GM18858 (cell line): ENCODE measurements at regions not wholly inside any gene's neighbourhood (a gene's known extent, or its start where the extent isn't known, plus 50 kb on each side); places are given as distances from the start of the nearest gene placed in this dataset.
"Not testable (repeated sequence)": the region's sequence is repeated elsewhere in the genome, so short reads cannot be mapped to it uniquely, and the experiment has no call there.

Experiments used
- ATAC-seq: cut with Tn5 transposase; IDR thresholded peaks from one replicate; pipeline ENCODE4 v1.9.1; 2021; ENCODE audit not compliant: unreplicated experiment

GRCh38 chr4:59689149-59689548 is 1511.0 kb upstream of the ADGRL3 start:
- ATAC-seq, result no peak

- ATAC-seq, result no peak
Measured at GRCh38 chr4:59695355-59696053, 1504.6 kb upstream of the ADGRL3 start.

GRCh38 chr4:59698041-59698440 is 1502.1 kb upstream of the ADGRL3 start:
- ATAC-seq, result no peak

GRCh38 chr4:59700651-59701050 is 1499.5 kb upstream of the ADGRL3 start:
- no peak for ATAC-seq

- no peak for ATAC-seq
Measured at GRCh38 chr4:59704616-59705015, 1495.5 kb upstream of the ADGRL3 start.

GRCh38 chr4:59712470-59712869 is 1487.7 kb upstream of the ADGRL3 start:
- ATAC-seq, result no peak

GRCh38 chr4:59724286-59724685 is 1475.8 kb upstream of the ADGRL3 start:
- not testable (repeated sequence) for ATAC-seq

- no peak for ATAC-seq
Measured at GRCh38 chr4:59727745-59728144, 1472.4 kb upstream of the ADGRL3 start.

- no peak for ATAC-seq
Measured at GRCh38 chr4:59728496-59728895, 1471.6 kb upstream of the ADGRL3 start.

- ATAC-seq, result no peak
Measured at GRCh38 chr4:59729321-59729720, 1470.8 kb upstream of the ADGRL3 start.

- no peak for ATAC-seq
Measured at GRCh38 chr4:59748433-59748832, 1451.7 kb upstream of the ADGRL3 start.

GRCh38 chr4:59759082-59759825 is 1440.9 kb upstream of the ADGRL3 start:
- ATAC-seq, result no peak

GRCh38 chr4:59762344-59762743 is 1437.8 kb upstream of the ADGRL3 start:
- no peak for ATAC-seq

GRCh38 chr4:59770601-59771264 is 1429.4 kb upstream of the ADGRL3 start:
- no peak for ATAC-seq

- ATAC-seq, result no peak
Measured at GRCh38 chr4:59772641-59773139, 1427.4 kb upstream of the ADGRL3 start.

GRCh38 chr4:59780271-59780670 is 1419.9 kb upstream of the ADGRL3 start:
- not testable (repeated sequence) for ATAC-seq

- ATAC-seq, result no peak
Measured at GRCh38 chr4:59805176-59805575, 1395.0 kb upstream of the ADGRL3 start.

GRCh38 chr4:59814402-59815010 is 1385.6 kb upstream of the ADGRL3 start:
- ATAC-seq, result no peak

GRCh38 chr4:59818656-59819055 is 1381.5 kb upstream of the ADGRL3 start:
- ATAC-seq, result peak; percentile 96

GRCh38 chr4:59823311-59823710 is 1376.8 kb upstream of the ADGRL3 start:
- ATAC-seq, result no peak

- ATAC-seq, result no peak
Measured at GRCh38 chr4:59825104-59825503, 1375.0 kb upstream of the ADGRL3 start.
